ENCODE measurements at regions not wholly inside any gene's neighbourhood (a gene's known extent, or its start where the extent isn't known, plus 50 kb on each side); places are given as distances from the start of the nearest gene placed in this dataset.

DNA sequence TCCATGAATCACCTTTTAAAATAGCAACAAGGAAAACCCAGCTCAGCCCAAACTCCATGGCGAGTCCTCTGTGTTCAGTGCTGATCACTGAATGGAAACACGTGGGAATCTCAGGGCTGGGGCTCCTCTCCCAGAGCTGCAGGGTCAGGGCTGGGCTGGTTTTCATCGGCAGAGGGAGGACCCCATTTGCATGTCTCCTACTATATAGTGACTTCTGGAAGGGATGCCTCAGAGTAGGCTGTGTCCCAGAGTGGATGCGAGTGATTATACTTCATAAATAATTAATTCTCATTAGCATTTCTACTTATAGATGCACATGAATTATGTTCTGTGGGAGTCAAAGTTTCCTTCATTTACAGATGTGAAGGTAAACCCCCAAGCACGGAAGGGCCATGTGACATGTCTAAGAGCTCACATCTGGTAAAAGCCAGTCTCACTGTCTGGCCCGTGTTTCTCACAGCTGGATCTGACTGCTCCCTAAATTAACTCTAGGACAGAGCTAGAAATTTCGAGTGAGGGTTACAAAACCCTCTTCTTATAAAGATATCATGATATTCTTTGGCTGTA, 685.0 kb downstream of the TMEM121 start:
- ATAC-seq, result no peak
- TF ChIP-seq SNAI2 (CRISPR knock-in tag; IDR thresholded peaks at IDR 0.05) (no peak), RARB (CRISPR knock-in tag; IDR thresholded peaks at IDR 0.05) (no peak), ZC3H10 (CRISPR knock-in tag; IDR thresholded peaks at IDR 0.05) (no peak), BACH2 (CRISPR knock-in tag; IDR thresholded peaks at IDR 0.05; ENCODE audit: borderline replicate concordance) (no peak), ARNTL (CRISPR knock-in tag; IDR thresholded peaks at IDR 0.05; ENCODE audit: borderline replicate concordance, low read depth) (no peak), ZFP30 (CRISPR knock-in tag; IDR thresholded peaks at IDR 0.05) (no peak), ISL1 (CRISPR knock-in tag; IDR thresholded peaks at IDR 0.05) (no peak), ZNF565 (CRISPR knock-in tag; conservative IDR thresholded peaks at IDR 0.05; ENCODE audit: low read depth) (no peak), OSR1 (CRISPR knock-in tag; IDR thresholded peaks at IDR 0.05) (no peak), TCF4 (CRISPR knock-in tag; IDR thresholded peaks at IDR 0.05; ENCODE audit: borderline replicate concordance) (no peak), ZNF8 (CRISPR knock-in tag; IDR thresholded peaks at IDR 0.05) (no peak), PPARA (CRISPR knock-in tag; IDR thresholded peaks at IDR 0.05; ENCODE audit: borderline replicate concordance) (no peak), CSDC2 (CRISPR knock-in tag; IDR thresholded peaks at IDR 0.05) (no peak), GLIS3 (CRISPR knock-in tag; IDR thresholded peaks at IDR 0.05) (no peak), ZFP3 (CRISPR knock-in tag; IDR thresholded peaks at IDR 0.05) (no peak)
- TF ChIP-seq, protein P1, sequence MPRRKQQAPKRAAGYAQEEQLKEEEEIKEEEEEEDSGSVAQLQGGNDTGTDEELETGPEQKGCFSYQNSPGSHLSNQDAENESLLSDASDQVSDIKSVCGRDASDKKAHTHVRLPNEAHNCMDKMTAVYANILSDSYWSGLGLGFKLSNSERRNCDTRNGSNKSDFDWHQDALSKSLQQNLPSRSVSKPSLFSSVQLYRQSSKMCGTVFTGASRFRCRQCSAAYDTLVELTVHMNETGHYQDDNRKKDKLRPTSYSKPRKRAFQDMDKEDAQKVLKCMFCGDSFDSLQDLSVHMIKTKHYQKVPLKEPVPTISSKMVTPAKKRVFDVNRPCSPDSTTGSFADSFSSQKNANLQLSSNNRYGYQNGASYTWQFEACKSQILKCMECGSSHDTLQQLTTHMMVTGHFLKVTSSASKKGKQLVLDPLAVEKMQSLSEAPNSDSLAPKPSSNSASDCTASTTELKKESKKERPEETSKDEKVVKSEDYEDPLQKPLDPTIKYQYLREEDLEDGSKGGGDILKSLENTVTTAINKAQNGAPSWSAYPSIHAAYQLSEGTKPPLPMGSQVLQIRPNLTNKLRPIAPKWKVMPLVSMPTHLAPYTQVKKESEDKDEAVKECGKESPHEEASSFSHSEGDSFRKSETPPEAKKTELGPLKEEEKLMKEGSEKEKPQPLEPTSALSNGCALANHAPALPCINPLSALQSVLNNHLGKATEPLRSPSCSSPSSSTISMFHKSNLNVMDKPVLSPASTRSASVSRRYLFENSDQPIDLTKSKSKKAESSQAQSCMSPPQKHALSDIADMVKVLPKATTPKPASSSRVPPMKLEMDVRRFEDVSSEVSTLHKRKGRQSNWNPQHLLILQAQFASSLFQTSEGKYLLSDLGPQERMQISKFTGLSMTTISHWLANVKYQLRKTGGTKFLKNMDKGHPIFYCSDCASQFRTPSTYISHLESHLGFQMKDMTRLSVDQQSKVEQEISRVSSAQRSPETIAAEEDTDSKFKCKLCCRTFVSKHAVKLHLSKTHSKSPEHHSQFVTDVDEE (CRISPR knock-in tag; IDR thresholded peaks at IDR 0.05), result no peak
- TF ChIP-seq, protein P2, sequence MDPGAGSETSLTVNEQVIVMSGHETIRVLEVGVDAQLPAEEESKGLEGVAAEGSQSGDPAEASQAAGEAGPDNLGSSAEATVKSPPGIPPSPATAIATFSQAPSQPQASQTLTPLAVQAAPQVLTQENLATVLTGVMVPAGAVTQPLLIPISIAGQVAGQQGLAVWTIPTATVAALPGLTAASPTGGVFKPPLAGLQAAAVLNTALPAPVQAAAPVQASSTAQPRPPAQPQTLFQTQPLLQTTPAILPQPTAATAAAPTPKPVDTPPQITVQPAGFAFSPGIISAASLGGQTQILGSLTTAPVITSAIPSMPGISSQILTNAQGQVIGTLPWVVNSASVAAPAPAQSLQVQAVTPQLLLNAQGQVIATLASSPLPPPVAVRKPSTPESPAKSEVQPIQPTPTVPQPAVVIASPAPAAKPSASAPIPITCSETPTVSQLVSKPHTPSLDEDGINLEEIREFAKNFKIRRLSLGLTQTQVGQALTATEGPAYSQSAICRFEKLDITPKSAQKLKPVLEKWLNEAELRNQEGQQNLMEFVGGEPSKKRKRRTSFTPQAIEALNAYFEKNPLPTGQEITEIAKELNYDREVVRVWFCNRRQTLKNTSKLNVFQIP (CRISPR knock-in tag; IDR thresholded peaks at IDR 0.05; ENCODE audit: borderline replicate concordance, low read depth), result no peak
- TF ChIP-seq, protein P3, sequence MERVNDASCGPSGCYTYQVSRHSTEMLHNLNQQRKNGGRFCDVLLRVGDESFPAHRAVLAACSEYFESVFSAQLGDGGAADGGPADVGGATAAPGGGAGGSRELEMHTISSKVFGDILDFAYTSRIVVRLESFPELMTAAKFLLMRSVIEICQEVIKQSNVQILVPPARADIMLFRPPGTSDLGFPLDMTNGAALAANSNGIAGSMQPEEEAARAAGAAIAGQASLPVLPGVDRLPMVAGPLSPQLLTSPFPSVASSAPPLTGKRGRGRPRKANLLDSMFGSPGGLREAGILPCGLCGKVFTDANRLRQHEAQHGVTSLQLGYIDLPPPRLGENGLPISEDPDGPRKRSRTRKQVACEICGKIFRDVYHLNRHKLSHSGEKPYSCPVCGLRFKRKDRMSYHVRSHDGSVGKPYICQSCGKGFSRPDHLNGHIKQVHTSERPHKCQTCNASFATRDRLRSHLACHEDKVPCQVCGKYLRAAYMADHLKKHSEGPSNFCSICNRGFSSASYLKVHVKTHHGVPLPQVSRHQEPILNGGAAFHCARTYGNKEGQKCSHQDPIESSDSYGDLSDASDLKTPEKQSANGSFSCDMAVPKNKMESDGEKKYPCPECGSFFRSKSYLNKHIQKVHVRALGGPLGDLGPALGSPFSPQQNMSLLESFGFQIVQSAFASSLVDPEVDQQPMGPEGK (CRISPR knock-in tag; IDR thresholded peaks at IDR 0.05; ENCODE audit: borderline replicate concordance), result no peak
- TF ChIP-seq, protein P4, sequence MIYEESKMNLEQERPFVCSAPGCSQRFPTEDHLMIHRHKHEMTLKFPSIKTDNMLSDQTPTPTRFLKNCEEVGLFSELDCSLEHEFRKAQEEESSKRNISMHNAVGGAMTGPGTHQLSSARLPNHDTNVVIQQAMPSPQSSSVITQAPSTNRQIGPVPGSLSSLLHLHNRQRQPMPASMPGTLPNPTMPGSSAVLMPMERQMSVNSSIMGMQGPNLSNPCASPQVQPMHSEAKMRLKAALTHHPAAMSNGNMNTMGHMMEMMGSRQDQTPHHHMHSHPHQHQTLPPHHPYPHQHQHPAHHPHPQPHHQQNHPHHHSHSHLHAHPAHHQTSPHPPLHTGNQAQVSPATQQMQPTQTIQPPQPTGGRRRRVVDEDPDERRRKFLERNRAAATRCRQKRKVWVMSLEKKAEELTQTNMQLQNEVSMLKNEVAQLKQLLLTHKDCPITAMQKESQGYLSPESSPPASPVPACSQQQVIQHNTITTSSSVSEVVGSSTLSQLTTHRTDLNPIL (CRISPR knock-in tag; IDR thresholded peaks at IDR 0.05; ENCODE audit: low read depth), result no peak
- TF ChIP-seq, protein P5, sequence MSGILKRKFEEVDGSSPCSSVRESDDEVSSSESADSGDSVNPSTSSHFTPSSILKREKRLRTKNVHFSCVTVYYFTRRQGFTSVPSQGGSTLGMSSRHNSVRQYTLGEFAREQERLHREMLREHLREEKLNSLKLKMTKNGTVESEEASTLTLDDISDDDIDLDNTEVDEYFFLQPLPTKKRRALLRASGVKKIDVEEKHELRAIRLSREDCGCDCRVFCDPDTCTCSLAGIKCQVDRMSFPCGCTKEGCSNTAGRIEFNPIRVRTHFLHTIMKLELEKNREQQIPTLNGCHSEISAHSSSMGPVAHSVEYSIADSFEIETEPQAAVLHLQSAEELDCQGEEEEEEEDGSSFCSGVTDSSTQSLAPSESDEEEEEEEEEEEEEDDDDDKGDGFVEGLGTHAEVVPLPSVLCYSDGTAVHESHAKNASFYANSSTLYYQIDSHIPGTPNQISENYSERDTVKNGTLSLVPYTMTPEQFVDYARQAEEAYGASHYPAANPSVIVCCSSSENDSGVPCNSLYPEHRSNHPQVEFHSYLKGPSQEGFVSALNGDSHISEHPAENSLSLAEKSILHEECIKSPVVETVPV (CRISPR knock-in tag; IDR thresholded peaks at IDR 0.05), result no peak

DNA sequence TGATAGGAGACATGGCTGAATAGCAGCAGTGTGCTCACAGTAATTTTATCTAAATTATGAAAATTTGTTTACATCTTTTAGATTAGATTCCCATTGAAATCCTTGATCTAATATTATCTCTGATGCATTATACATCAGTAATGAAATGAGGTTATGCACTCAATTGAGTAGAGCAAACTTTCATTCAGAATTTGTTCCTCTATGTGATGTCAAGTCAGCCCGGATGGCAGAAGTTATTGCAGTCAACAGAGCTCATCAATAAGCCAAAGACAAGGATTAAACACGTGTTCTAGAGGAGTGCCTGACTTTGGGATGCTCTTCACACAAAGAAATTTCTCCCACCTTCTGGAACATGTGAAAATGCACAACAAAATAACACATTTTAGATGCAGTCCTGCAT, 688.8 kb downstream of the TMEM121 start:
- no peak for ATAC-seq
- TF ChIP-seq RARB (CRISPR knock-in tag; IDR thresholded peaks at IDR 0.05) (no peak), TOX (CRISPR knock-in tag; IDR thresholded peaks at IDR 0.05; ENCODE audit: borderline replicate concordance) (no peak), PPARA (CRISPR knock-in tag; IDR thresholded peaks at IDR 0.05; ENCODE audit: borderline replicate concordance) (no peak), OSR1 (CRISPR knock-in tag; IDR thresholded peaks at IDR 0.05) (no peak), ZFP3 (CRISPR knock-in tag; IDR thresholded peaks at IDR 0.05) (no peak), ZFP30 (CRISPR knock-in tag; IDR thresholded peaks at IDR 0.05) (no peak), TCF4 (CRISPR knock-in tag; IDR thresholded peaks at IDR 0.05; ENCODE audit: borderline replicate concordance) (no peak), ISL1 (CRISPR knock-in tag; IDR thresholded peaks at IDR 0.05) (no peak), BACH2 (CRISPR knock-in tag; IDR thresholded peaks at IDR 0.05; ENCODE audit: borderline replicate concordance) (no peak)
- TF ChIP-seq, protein P2 (CRISPR knock-in tag; IDR thresholded peaks at IDR 0.05; ENCODE audit: borderline replicate concordance, low read depth), result no peak
- TF ChIP-seq, protein P1 (CRISPR knock-in tag; IDR thresholded peaks at IDR 0.05), result no peak
- TF ChIP-seq, protein P3 (CRISPR knock-in tag; IDR thresholded peaks at IDR 0.05; ENCODE audit: borderline replicate concordance), result no peak
